Mesendoderm (in vitro differentiated cells): ENCODE measurements at regions not wholly inside any gene's neighbourhood (a gene's known extent, or its start where the extent isn't known, plus 50 kb on each side); places are given as distances from the start of the nearest gene placed in this dataset.

Experiments used
- DNase-seq: peaks from one replicate; pipeline ENCODE4 v3.0.0; 2013
- H2AK5ac ChIP-seq: 2 replicates; pipeline ENCODE4 v1.6.1; 2013; ENCODE audit warnings: low read length, inconsistent platforms
- H2BK120ac ChIP-seq: 2 replicates; pipeline ENCODE4 v1.6.1; 2013; ENCODE audit warnings: low read depth, mild to moderate bottlenecking, low read length, moderate library complexity, mixed read lengths
- H2BK15ac ChIP-seq: replicated peaks from 2 replicates; pipeline ENCODE4 v1.6.1; 2013; ENCODE audit warnings: low read depth, mild to moderate bottlenecking, moderate library complexity
- H2BK5ac ChIP-seq: 2 replicates; pipeline ENCODE4 v1.6.1; 2013; ENCODE audit warnings: low read length, inconsistent platforms
- H3K18ac ChIP-seq: 2 replicates; pipeline ENCODE4 v1.6.1; 2013; ENCODE audit warnings: mild to moderate bottlenecking, low read length, mixed read lengths
- H3K23ac ChIP-seq: one replicate; pipeline ENCODE4 v1.6.1; 2013; ENCODE audit warnings: low read length
- H3K27ac ChIP-seq: 2 replicates; pipeline ENCODE4 v1.5.1; 2013; ENCODE audit warnings: low read depth, mild to moderate bottlenecking, inconsistent platforms, low read length, moderate library complexity
- H3K27me3 ChIP-seq: 2 replicates; pipeline ENCODE4 v1.6.1; 2013; ENCODE audit warnings: low read length, control low read depth, mild to moderate bottlenecking, inconsistent platforms; ENCODE audit not compliant: insufficient read depth, poor library complexity
- H3K36me3 ChIP-seq: 2 replicates; pipeline ENCODE4 v1.6.1; 2013; ENCODE audit warnings: low read length, inconsistent platforms; ENCODE audit not compliant: control insufficient read depth, insufficient read depth
- H3K4ac ChIP-seq: one replicate; pipeline ENCODE4 v1.6.1; 2013; ENCODE audit warnings: low read depth, mild to moderate bottlenecking, low read length, moderate library complexity
- H3K4me1 ChIP-seq: 2 replicates; pipeline ENCODE4 v1.6.1; 2013; ENCODE audit warnings: low read depth, low read length, inconsistent platforms; ENCODE audit not compliant: control insufficient read depth
- H3K4me2 ChIP-seq: 2 replicates; pipeline ENCODE4 v1.6.1; 2013; ENCODE audit warnings: low read length
- H3K4me3 ChIP-seq: 2 replicates; pipeline ENCODE4 v1.5.1; 2013; ENCODE audit warnings: mild to moderate bottlenecking, low read length
- H3K56ac ChIP-seq: one replicate; pipeline ENCODE4 v1.6.1; 2013; ENCODE audit warnings: low read length
- H3K79me1 ChIP-seq: 2 replicates; pipeline ENCODE4 v1.6.1; 2013; ENCODE audit warnings: low read length, inconsistent platforms
- H3K79me2 ChIP-seq: 2 replicates; pipeline ENCODE4 v1.6.1; 2013; ENCODE audit warnings: mild to moderate bottlenecking, low read length; ENCODE audit not compliant: control insufficient read depth, insufficient read depth
- H3K9ac ChIP-seq: 2 replicates; pipeline ENCODE4 v1.6.1; 2013; ENCODE audit warnings: low read length, inconsistent platforms
- H4K5ac ChIP-seq: one replicate; pipeline ENCODE4 v1.6.1; 2013; ENCODE audit warnings: low read length
- H4K8ac ChIP-seq: one replicate; pipeline ENCODE4 v1.6.1; 2013; ENCODE audit warnings: low read depth, mild to moderate bottlenecking, control low read depth, low read length, moderate library complexity
- WGBS: extraction: QIAGEN DNeasy Blood & Tissue Kit; methylation state at CpG from one replicate; pipeline ENCODE4 v1.1.7; 2013; ENCODE audit warnings: low lambda C conversion rate, missing lambda C conversion rate; ENCODE audit not compliant: insufficient coverage; ENCODE audit errors: extremely low coverage; 5-methylcytosine and 5-hydroxymethylcytosine counted together

GRCh38 chr11:37409124-37409523 is 811.1 kb upstream of the RAG2 start:
- Histone ChIP-seq H4K8ac (no peak overlapping the region), H2BK15ac (no peak overlapping the region), H3K79me1 (no peaks in the 10 kb centered on the region), H3K4me2 (no peak overlapping the region), H2BK120ac (no peak overlapping the region), H3K56ac (no peak overlapping the region), H3K4me3 (no peak overlapping the region), H3K4ac (no peak overlapping the region), H3K18ac (no peak overlapping the region), H4K5ac (no peak overlapping the region), H3K27ac (no peak overlapping the region), H3K23ac (no peak overlapping the region), H2AK5ac (no peak overlapping the region), H3K36me3 (no peaks in the 10 kb centered on the region), H3K79me2 (no peaks in the 10 kb centered on the region), H3K9ac (no peak overlapping the region), H3K27me3 (no peaks in the 10 kb centered on the region), H2BK5ac (no peak overlapping the region), H3K4me1 (no peaks in the 10 kb centered on the region)
- no peak for DNase-seq

GRCh38 chr11:37407461-37407860 is 809.4 kb upstream of the RAG2 start:
- no peak overlapping the region for H2BK5ac ChIP-seq
- H3K23ac ChIP-seq = no peak overlapping the region
- no peaks in the 10 kb centered on the region for H3K79me1 ChIP-seq
- DNase-seq = no peak
- no peaks in the 10 kb centered on the region for H3K4me1 ChIP-seq
- no peak overlapping the region for H3K4me2 ChIP-seq
- H4K8ac ChIP-seq = no peak overlapping the region
- H3K56ac ChIP-seq = no peak overlapping the region
- no peak overlapping the region for H2BK15ac ChIP-seq
- no peak overlapping the region for H3K4ac ChIP-seq
- no peak overlapping the region for H2AK5ac ChIP-seq
- H3K4me3 ChIP-seq = no peak overlapping the region
- H3K79me2 ChIP-seq = no peaks in the 10 kb centered on the region
- H3K36me3 ChIP-seq = no peaks in the 10 kb centered on the region
- H2BK120ac ChIP-seq = no peak overlapping the region
- no peak overlapping the region for H3K9ac ChIP-seq
- no CpG with 5 or more reads among the region's 2 CpGs for WGBS
- no peaks in the 10 kb centered on the region for H3K27me3 ChIP-seq
- H3K18ac ChIP-seq = no peak overlapping the region
- H4K5ac ChIP-seq = no peak overlapping the region
- no peak overlapping the region for H3K27ac ChIP-seq

DNA sequence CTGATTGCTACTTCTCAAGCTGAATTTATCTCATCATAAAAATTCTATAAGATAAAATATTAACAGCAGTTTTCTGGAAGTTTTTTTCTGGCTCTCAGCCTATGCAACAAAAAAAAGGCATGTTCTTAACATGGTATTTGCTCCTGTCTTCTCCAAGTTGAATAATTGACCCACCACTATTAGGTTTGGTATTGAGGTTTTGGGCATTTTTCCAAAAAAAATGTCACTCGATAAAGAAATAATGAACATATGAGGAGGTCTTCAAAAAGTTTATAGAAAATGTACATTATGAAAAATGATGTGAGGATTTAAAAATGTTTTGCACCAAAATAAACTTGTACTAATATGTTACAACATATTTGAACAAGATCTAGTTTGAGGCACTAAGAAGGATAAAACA is 808.6 kb upstream of the RAG2 start:
- H2AK5ac ChIP-seq = no peak overlapping the region
- no peak overlapping the region for H2BK15ac ChIP-seq
- no peak overlapping the region for H3K9ac ChIP-seq
- H3K4me2 ChIP-seq = no peak overlapping the region
- WGBS = 100% methylated on average over 1 of the region's 1 CpG
- H3K4me1 ChIP-seq = no peaks in the 10 kb centered on the region
- H2BK120ac ChIP-seq = no peak overlapping the region
- H3K27ac ChIP-seq = no peak overlapping the region
- H3K4ac ChIP-seq = no peak overlapping the region
- H3K79me2 ChIP-seq = no peaks in the 10 kb centered on the region
- no peaks in the 10 kb centered on the region for H3K79me1 ChIP-seq
- no peak for DNase-seq
- H3K23ac ChIP-seq = no peak overlapping the region
- H2BK5ac ChIP-seq = no peak overlapping the region
- H3K36me3 ChIP-seq = no peaks in the 10 kb centered on the region
- no peak overlapping the region for H4K5ac ChIP-seq
- no peak overlapping the region for H3K18ac ChIP-seq
- no peak overlapping the region for H3K56ac ChIP-seq
- no peak overlapping the region for H3K4me3 ChIP-seq
- H3K27me3 ChIP-seq = no peaks in the 10 kb centered on the region
- no peak overlapping the region for H4K8ac ChIP-seq

DNA sequence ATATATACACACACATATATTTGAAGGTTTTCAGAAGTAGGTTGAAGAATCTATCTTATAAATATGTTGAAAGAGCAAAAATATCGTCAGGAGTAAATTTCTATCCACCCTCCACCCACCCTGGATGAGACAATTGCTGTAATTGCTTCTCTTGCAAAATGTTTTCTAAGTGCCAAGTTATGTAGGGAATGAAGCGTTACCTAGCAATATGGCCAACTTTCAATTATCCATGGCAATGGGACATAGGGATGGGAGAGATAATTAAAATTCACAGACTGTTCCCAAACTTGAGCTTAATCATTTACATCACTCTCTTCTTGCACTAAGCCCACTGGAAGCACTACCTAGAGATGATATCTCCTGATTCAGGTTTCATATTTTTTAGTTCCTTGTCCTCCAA is 806.2 kb upstream of the RAG2 start:
- no peak overlapping the region for H3K23ac ChIP-seq
- no peaks in the 10 kb centered on the region for H3K36me3 ChIP-seq
- no peaks in the 10 kb centered on the region for H3K27me3 ChIP-seq
- no peak overlapping the region for H4K8ac ChIP-seq
- H3K56ac ChIP-seq = no peak overlapping the region
- H4K5ac ChIP-seq = no peak overlapping the region
- H2AK5ac ChIP-seq = no peak overlapping the region
- H3K79me2 ChIP-seq = no peaks in the 10 kb centered on the region
- no peak overlapping the region for H3K4me3 ChIP-seq
- no peak overlapping the region for H2BK120ac ChIP-seq
- H3K27ac ChIP-seq = no peak overlapping the region
- no peak overlapping the region for H3K4ac ChIP-seq
- H3K4me2 ChIP-seq = no peak overlapping the region
- H3K18ac ChIP-seq = no peak overlapping the region
- no CpG with 5 or more reads among the region's 2 CpGs for WGBS
- H3K79me1 ChIP-seq = no peaks in the 10 kb centered on the region
- no peaks in the 10 kb centered on the region for H3K4me1 ChIP-seq
- no peak overlapping the region for H3K9ac ChIP-seq
- H2BK15ac ChIP-seq = no peak overlapping the region
- no peak for DNase-seq
- no peak overlapping the region for H2BK5ac ChIP-seq

DNA sequence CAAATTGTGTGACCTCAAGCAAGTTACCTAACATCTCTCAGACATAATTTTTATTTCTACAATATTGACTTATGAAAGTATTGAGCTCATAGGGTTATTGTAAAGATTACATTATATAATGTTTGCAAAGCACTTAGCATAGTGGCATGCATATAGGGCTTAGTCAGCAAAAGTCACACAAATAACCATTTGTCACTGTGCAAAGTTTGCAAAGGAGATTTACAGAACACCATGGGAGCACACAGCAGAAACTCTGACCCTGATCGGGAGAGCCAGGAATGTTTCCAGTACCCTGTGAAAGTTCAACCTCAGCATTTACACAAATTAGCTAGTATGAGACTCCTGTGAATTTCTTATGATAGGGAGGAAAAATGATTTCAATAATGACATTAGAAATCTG is 804.6 kb upstream of the RAG2 start:
- no peak overlapping the region for H2AK5ac ChIP-seq
- no peak overlapping the region for H2BK120ac ChIP-seq
- H3K4me1 ChIP-seq = no peaks in the 10 kb centered on the region
- no peak overlapping the region for H3K4me3 ChIP-seq
- no peak overlapping the region for H2BK15ac ChIP-seq
- no peaks in the 10 kb centered on the region for H3K79me2 ChIP-seq
- no peak for DNase-seq
- H4K5ac ChIP-seq = no peak overlapping the region
- H3K79me1 ChIP-seq = no peaks in the 10 kb centered on the region
- no peak overlapping the region for H3K4ac ChIP-seq
- no peak overlapping the region for H3K23ac ChIP-seq
- no CpG with 5 or more reads among the region's 1 CpG for WGBS
- no peaks in the 10 kb centered on the region for H3K36me3 ChIP-seq
- H2BK5ac ChIP-seq = no peak overlapping the region
- H3K56ac ChIP-seq = no peak overlapping the region
- no peak overlapping the region for H3K9ac ChIP-seq
- no peak overlapping the region for H3K27ac ChIP-seq
- no peak overlapping the region for H3K18ac ChIP-seq
- no peak overlapping the region for H4K8ac ChIP-seq
- H3K27me3 ChIP-seq = no peaks in the 10 kb centered on the region
- H3K4me2 ChIP-seq = no peak overlapping the region

DNA sequence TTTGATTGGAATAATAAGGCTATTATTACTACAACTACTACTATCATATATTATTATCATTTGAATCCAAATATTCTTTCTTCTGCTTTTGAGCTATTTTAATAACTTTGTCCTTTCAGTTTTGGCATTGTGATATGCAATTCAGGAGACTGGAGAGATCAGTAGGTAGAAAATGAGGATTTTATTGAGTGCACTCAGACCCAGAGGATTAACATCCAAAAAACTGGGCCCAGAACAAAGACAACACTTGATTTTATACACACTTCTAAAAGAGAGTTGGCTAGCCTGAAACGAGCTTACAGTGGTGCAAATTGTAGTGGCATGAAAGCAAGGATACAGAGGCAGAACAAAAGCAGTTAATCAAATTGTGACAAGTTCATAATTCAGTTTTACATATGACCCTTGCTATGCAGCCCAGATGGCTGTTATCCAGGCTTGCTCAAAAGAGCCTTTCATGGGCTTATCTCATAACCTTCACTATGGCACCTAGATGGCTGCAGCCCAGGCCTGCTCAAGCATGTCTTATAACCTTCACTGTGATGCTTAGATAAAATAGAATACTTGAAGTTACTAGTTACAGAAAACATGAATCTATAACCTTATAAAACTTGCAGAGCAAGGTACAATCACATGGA is 796.3 kb upstream of the RAG2 start:
- H3K4me2 ChIP-seq = no peak overlapping the region
- H3K79me2 ChIP-seq = no peaks in the 10 kb centered on the region
- no peak overlapping the region for H3K27ac ChIP-seq
- H2BK120ac ChIP-seq = no peak overlapping the region
- H3K23ac ChIP-seq = no peak overlapping the region
- H3K79me1 ChIP-seq = no peaks in the 10 kb centered on the region
- no peak overlapping the region for H3K18ac ChIP-seq
- no peak overlapping the region for H2BK15ac ChIP-seq
- WGBS = no CpG with 5 or more reads among the region's 1 CpG
- no peaks in the 10 kb centered on the region for H3K27me3 ChIP-seq
- no peak overlapping the region for H3K56ac ChIP-seq
- no peaks in the 10 kb centered on the region for H3K36me3 ChIP-seq
- H3K4me1 ChIP-seq = no peaks in the 10 kb centered on the region
- peak; percentile 7 for DNase-seq
- H2BK5ac ChIP-seq = no peak overlapping the region
- no peak overlapping the region for H2AK5ac ChIP-seq
- H3K9ac ChIP-seq = no peak overlapping the region
- H4K8ac ChIP-seq = no peak overlapping the region
- H3K4ac ChIP-seq = no peak overlapping the region
- no peak overlapping the region for H4K5ac ChIP-seq
- H3K4me3 ChIP-seq = no peak overlapping the region
